Fibroblast of lung (primary cell): ENCODE measurements at regions not wholly inside any gene's neighbourhood (a gene's known extent, or its start where the extent isn't known, plus 50 kb on each side); places are given as distances from the start of the nearest gene placed in this dataset.

Source experiments
- EZH2 ChIP-seq: IDR thresholded peaks from 2 replicates; pipeline ENCODE4 v1.5.1; 2012; ENCODE audit warnings: low read length, control low read depth, mild to moderate bottlenecking; ENCODE audit errors: missing control alignments
- TF ChIP-seq, protein P1 (sequence below), 2 donors: IDR thresholded peaks in 1 of 2; conservative IDR thresholded peaks in 1 of 2; 1 replicate in 1 of 2; 2 replicates in 1 of 2; pipeline ENCODE4 v1.5.1; 2011 to 2012; ENCODE audit warnings: low read length in 2 of 2, control low read depth in 1 of 2, inconsistent platforms in 1 of 2, low read depth in 1 of 2, mild to moderate bottlenecking in 1 of 2

DNA sequence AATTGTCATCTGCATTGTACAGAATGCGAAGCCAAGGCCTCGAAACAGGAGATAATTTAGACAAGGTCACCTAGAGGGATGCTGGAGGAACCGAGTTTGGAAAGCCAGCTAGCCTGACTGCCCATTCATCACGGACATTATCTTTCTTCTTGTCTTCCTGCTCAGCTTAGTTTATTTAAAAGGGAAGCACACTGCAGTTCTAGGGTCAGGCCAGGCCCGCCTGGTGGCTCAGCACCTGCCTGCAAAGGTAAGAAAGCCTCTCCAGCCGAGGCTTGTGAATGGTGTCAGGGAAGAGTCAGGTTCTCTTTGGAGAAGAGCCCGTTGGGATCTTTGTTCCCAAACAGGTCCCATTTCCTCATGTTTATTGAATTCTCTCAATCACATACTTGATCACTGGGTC is 246.5 kb downstream of the BLID start:
- TF ChIP-seq, protein P1, sequence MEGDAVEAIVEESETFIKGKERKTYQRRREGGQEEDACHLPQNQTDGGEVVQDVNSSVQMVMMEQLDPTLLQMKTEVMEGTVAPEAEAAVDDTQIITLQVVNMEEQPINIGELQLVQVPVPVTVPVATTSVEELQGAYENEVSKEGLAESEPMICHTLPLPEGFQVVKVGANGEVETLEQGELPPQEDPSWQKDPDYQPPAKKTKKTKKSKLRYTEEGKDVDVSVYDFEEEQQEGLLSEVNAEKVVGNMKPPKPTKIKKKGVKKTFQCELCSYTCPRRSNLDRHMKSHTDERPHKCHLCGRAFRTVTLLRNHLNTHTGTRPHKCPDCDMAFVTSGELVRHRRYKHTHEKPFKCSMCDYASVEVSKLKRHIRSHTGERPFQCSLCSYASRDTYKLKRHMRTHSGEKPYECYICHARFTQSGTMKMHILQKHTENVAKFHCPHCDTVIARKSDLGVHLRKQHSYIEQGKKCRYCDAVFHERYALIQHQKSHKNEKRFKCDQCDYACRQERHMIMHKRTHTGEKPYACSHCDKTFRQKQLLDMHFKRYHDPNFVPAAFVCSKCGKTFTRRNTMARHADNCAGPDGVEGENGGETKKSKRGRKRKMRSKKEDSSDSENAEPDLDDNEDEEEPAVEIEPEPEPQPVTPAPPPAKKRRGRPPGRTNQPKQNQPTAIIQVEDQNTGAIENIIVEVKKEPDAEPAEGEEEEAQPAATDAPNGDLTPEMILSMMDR (conservative IDR thresholded peaks at IDR 0.05 in 1 of 2, IDR thresholded peaks at IDR 0.05 in 1 of 2; ENCODE audit: low read depth in 1 of 2, low read length in 2 of 2): no peak
- TF ChIP-seq EZH2: no peak
